ENCODE measurements at regions not wholly inside any gene's neighbourhood (a gene's known extent, or its start where the extent isn't known, plus 50 kb on each side); places are given as distances from the start of the nearest gene placed in this dataset.

DNA sequence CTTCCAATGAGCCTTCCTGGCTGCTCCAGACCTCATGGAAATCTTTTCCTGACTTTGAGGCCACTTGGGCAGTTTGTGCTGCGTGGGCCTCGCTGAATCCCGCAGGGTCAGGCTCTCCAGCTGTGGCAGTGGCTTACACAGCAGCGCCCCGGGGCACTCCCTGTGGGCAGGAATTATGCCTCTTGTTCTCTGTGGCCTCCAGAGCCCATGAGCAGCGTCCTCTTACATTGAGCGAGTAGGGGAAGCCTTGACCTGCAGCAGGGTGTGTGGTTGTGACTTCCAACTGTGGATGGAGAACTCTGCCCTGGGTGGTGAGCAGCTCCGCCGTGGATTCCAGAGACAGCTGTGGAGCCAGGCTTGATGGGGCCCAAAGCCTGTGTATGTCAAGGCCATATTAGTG, 180.8 kb downstream of the GLI2 start:
- Histone ChIP-seq H3K9me2 (replicated peaks; ENCODE audit: low read length) (no peaks in the 10 kb centered on the region), H3K4me1 (ENCODE audit: insufficient read depth, low read length) (peaks cover 44% of the 10 kb centered on the region), H3K27me3 (ENCODE audit: low read length) (no peaks in the 10 kb centered on the region), H3K4me2 (ENCODE audit: low read length) (no peak overlapping the region), H3K9ac (ENCODE audit: low read length) (no peak overlapping the region), H3K79me2 (ENCODE audit: low read length) (no peaks in the 10 kb centered on the region), H3K27ac (ENCODE audit: low read length) (no peak overlapping the region), H4K20me1 (ENCODE audit: low read length) (no peaks in the 10 kb centered on the region), H3K36me3 (ENCODE audit: low read depth, low read length) (no peaks in the 10 kb centered on the region), H3F3A (ENCODE audit: low read length, unreplicated experiment) (no peaks in the 10 kb centered on the region), H2AFZ (ENCODE audit: low read length) (no peak overlapping the region), H3K9me3 (ENCODE audit: low read length) (no peaks in the 10 kb centered on the region), H3K4me3 (ENCODE audit: low read length) (no peak overlapping the region)
- ATAC-seq (no peak), DNase-seq (no peak)
- no peak for TF ChIP-seq EZH2phosphoT487 (IDR thresholded peaks at IDR 0.05; ENCODE audit: borderline replicate concordance, low read length)
- TF ChIP-seq, protein P1, sequence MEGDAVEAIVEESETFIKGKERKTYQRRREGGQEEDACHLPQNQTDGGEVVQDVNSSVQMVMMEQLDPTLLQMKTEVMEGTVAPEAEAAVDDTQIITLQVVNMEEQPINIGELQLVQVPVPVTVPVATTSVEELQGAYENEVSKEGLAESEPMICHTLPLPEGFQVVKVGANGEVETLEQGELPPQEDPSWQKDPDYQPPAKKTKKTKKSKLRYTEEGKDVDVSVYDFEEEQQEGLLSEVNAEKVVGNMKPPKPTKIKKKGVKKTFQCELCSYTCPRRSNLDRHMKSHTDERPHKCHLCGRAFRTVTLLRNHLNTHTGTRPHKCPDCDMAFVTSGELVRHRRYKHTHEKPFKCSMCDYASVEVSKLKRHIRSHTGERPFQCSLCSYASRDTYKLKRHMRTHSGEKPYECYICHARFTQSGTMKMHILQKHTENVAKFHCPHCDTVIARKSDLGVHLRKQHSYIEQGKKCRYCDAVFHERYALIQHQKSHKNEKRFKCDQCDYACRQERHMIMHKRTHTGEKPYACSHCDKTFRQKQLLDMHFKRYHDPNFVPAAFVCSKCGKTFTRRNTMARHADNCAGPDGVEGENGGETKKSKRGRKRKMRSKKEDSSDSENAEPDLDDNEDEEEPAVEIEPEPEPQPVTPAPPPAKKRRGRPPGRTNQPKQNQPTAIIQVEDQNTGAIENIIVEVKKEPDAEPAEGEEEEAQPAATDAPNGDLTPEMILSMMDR (conservative IDR thresholded peaks at IDR 0.05; ENCODE audit: low read depth, low read length): no peak
- TF ChIP-seq EZH2 (IDR thresholded peaks at IDR 0.05; ENCODE audit: low read length, unreplicated experiment): no peak
- BruUV-seq (replicated peaks): no TSS peak
- intact Hi-C loops (cut with micrococcal nuclease): no loop called here
- CTCF ChIA-PET: no interaction called here
- POLR2A ChIA-PET (ENCODE audit: unreplicated experiment): no interaction called here

DNA sequence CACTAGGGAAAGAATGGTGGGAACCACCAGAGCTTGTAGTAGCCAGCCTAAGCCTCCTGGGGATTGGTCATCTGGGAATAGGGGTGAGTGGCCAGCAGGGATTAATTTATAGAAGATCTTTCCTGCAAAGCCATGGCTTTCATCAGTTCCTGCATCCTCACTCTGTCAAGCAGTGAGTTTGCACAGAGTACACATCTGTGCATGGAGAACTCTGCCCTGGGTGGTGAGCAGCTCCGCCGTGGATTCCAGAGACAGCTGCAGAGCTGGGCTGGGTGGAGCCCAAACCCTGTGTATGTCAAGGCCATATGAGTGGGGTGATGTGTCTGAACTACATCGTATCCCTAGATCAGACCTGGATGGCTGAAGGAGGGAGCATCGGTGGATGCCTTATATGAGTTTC, 182.2 kb downstream of the GLI2 start:
- ChIA-PET CTCF (no interaction called here), POLR2A (ENCODE audit: unreplicated experiment) (no interaction called here)
- no peak for TF ChIP-seq EZH2phosphoT487 (IDR thresholded peaks at IDR 0.05; ENCODE audit: borderline replicate concordance, low read length)
- TF ChIP-seq EZH2 (IDR thresholded peaks at IDR 0.05; ENCODE audit: low read length, unreplicated experiment): no peak
- TF ChIP-seq, protein P1 (conservative IDR thresholded peaks at IDR 0.05; ENCODE audit: low read depth, low read length): no peak
- Histone ChIP-seq H3K9me2 (replicated peaks; ENCODE audit: low read length) (no peaks in the 10 kb centered on the region), H3K4me2 (ENCODE audit: low read length) (no peak overlapping the region), H3K27me3 (ENCODE audit: low read length) (no peaks in the 10 kb centered on the region), H3K27ac (ENCODE audit: low read length) (no peak overlapping the region), H3K9ac (ENCODE audit: low read length) (no peak overlapping the region), H3K9me3 (ENCODE audit: low read length) (no peaks in the 10 kb centered on the region), H3F3A (ENCODE audit: low read length, unreplicated experiment) (no peaks in the 10 kb centered on the region), H3K79me2 (ENCODE audit: low read length) (no peaks in the 10 kb centered on the region), H2AFZ (ENCODE audit: low read length) (no peak overlapping the region), H3K4me1 (ENCODE audit: insufficient read depth, low read length) (peaks cover 29% of the 10 kb centered on the region), H4K20me1 (ENCODE audit: low read length) (no peaks in the 10 kb centered on the region), H3K36me3 (ENCODE audit: low read depth, low read length) (no peaks in the 10 kb centered on the region), H3K4me3 (ENCODE audit: low read length) (no peak overlapping the region)
- intact Hi-C loops (cut with micrococcal nuclease): no loop called here
- no peak for DNase-seq
- no peak for ATAC-seq
- BruUV-seq (replicated peaks): no TSS peak

DNA sequence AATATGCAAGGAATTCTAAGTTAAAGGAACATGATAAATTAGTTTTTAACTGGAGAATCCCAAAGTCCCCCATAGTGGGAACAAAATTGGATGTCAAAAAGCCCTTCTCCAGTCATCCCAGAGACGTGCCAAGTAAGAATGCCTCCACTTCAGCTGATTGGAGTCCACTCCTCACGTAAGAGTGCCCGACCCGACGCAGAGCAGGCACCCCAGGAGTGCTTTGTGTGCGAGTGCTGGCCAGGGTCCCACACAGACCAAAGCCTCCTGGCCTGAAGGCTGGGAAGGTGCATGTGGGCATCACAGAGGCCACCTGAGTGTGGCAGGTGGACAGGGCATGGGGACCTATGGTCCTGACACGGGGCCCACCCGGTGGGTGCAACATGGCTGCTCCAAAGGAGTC, 183.5 kb downstream of the GLI2 start:
- POLR2A ChIA-PET (ENCODE audit: unreplicated experiment): no interaction called here
- Histone ChIP-seq H3K79me2 (ENCODE audit: low read length) (no peaks in the 10 kb centered on the region), H3K4me1 (ENCODE audit: insufficient read depth, low read length) (peaks cover 19% of the 10 kb centered on the region), H3F3A (ENCODE audit: low read length, unreplicated experiment) (no peaks in the 10 kb centered on the region), H4K20me1 (ENCODE audit: low read length) (no peaks in the 10 kb centered on the region), H3K27me3 (ENCODE audit: low read length) (no peaks in the 10 kb centered on the region), H3K27ac (ENCODE audit: low read length) (no peak overlapping the region), H2AFZ (ENCODE audit: low read length) (no peak overlapping the region), H3K4me3 (ENCODE audit: low read length) (no peak overlapping the region), H3K9me3 (ENCODE audit: low read length) (no peaks in the 10 kb centered on the region), H3K9me2 (replicated peaks; ENCODE audit: low read length) (no peaks in the 10 kb centered on the region), H3K36me3 (ENCODE audit: low read depth, low read length) (no peaks in the 10 kb centered on the region), H3K4me2 (ENCODE audit: low read length) (no peak overlapping the region), H3K9ac (ENCODE audit: low read length) (no peak overlapping the region)
- TF ChIP-seq EZH2phosphoT487 (IDR thresholded peaks at IDR 0.05; ENCODE audit: borderline replicate concordance, low read length): no peak
- TF ChIP-seq EZH2 (IDR thresholded peaks at IDR 0.05; ENCODE audit: low read length, unreplicated experiment): no peak
- TF ChIP-seq, protein P1 (conservative IDR thresholded peaks at IDR 0.05; ENCODE audit: low read depth, low read length): no peak
- DNase-seq (no peak), ATAC-seq (no peak)
- intact Hi-C loops (cut with micrococcal nuclease): no loop called here
- no TSS peak for BruUV-seq (replicated peaks)
- CTCF ChIA-PET: no interaction called here

Measured in PC-3 (cell line).